Body of pancreas (tissue), 4 donors: ENCODE measurements at regions not wholly inside any gene's neighbourhood (a gene's known extent, or its start where the extent isn't known, plus 50 kb on each side); places are given as distances from the start of the nearest gene placed in this dataset.
"Not testable (repeated sequence)": the region's sequence is repeated elsewhere in the genome, so short reads cannot be mapped to it uniquely, and the experiment has no call there.

Source experiments
- CTCF ChIP-seq, 7 experiments: fragments of 450-650 bp in 4 of 7; fragments of 200-600 bp in 3 of 7; sonication (generic) in 3 of 7; IDR thresholded peaks; one replicate each; pipeline ENCODE4 v1.5.1; 2016 to 2019; ENCODE audit warnings: antibody characterized with exemption in 7 of 7
- POLR2A ChIP-seq, 3 donors: fragments of 450-650 bp; IDR thresholded peaks; one replicate each; pipeline ENCODE4 v1.6.1; 2016; ENCODE audit warnings: antibody characterized with exemption in 3 of 3, mild to moderate bottlenecking in 2 of 3

- not testable (repeated sequence) for TF ChIP-seq CTCF, POLR2A (IDR thresholded peaks at IDR 0.05)
Observed at GRCh38 chr2:87547966-87548365, 199.9 kb upstream of the PLGLB2 start.
